ENCODE measurements at regions not wholly inside any gene's neighbourhood (a gene's known extent, or its start where the extent isn't known, plus 50 kb on each side); places are given as distances from the start of the nearest gene placed in this dataset.

GRCh38 chr3:116905334-116905733 is 195.8 kb downstream of the TUSC7 start:
- intact Hi-C loops (cut with DNase I) = no loop called here

GRCh38 chr3:116905794-116906193 is 196.2 kb downstream of the TUSC7 start:
- Histone ChIP-seq H3K27me3 (no peaks in the 10 kb centered on the region), H3K9me3 (no peaks in the 10 kb centered on the region), H3K4me3 (no peak overlapping the region), H3K4me1 (no peaks in the 10 kb centered on the region), H3K27ac (no peak overlapping the region), H3K36me3 (no peaks in the 10 kb centered on the region)
- DNase-seq (ENCODE audit: extremely low spot score in 2 of 2) = no peak
- intact Hi-C loops (cut with DNase I) = no loop called here
- TF ChIP-seq POLR2A (IDR thresholded peaks at IDR 0.05) = no peak
- no peak for TF ChIP-seq POLR2AphosphoS5 (IDR thresholded peaks at IDR 0.05; ENCODE audit: insufficient read depth in 1 of 2, low read depth in 1 of 2)
- TF ChIP-seq CTCF (IDR thresholded peaks at IDR 0.05) = no peak

More at GRCh38 chr3:116905334-116905733, 195.8 kb downstream of the TUSC7 start:
- no peak overlapping the region for H3K27ac ChIP-seq
- TF ChIP-seq POLR2A (IDR thresholded peaks at IDR 0.05) (no peak), POLR2AphosphoS5 (IDR thresholded peaks at IDR 0.05; ENCODE audit: insufficient read depth in 1 of 2, low read depth in 1 of 2) (no peak), CTCF (IDR thresholded peaks at IDR 0.05) (no peak)
- H3K4me1 ChIP-seq = no peaks in the 10 kb centered on the region
- no peaks in the 10 kb centered on the region for H3K36me3 ChIP-seq
- H3K9me3 ChIP-seq = no peaks in the 10 kb centered on the region
- no peaks in the 10 kb centered on the region for H3K27me3 ChIP-seq
- DNase-seq (ENCODE audit: extremely low spot score in 2 of 2) = no peak
- no peak overlapping the region for H3K4me3 ChIP-seq

GRCh38 chr3:116912116-116912515 is 202.5 kb downstream of the TUSC7 start:
- Histone ChIP-seq H3K27ac (no peak overlapping the region), H3K4me1 (no peaks in the 10 kb centered on the region), H3K36me3 (no peaks in the 10 kb centered on the region), H3K9me3 (no peaks in the 10 kb centered on the region), H3K4me3 (no peak overlapping the region), H3K27me3 (no peaks in the 10 kb centered on the region)
- intact Hi-C loops (cut with DNase I) = no loop called here
- DNase-seq (ENCODE audit: extremely low spot score in 2 of 2) = no peak
- TF ChIP-seq POLR2AphosphoS5 (IDR thresholded peaks at IDR 0.05; ENCODE audit: insufficient read depth in 1 of 2, low read depth in 1 of 2) (no peak), CTCF (IDR thresholded peaks at IDR 0.05) (no peak), POLR2A (IDR thresholded peaks at IDR 0.05) (no peak)

- Histone ChIP-seq H3K9me3 (no peaks in the 10 kb centered on the region), H3K4me1 (no peaks in the 10 kb centered on the region), H3K4me3 (no peak overlapping the region), H3K27ac (no peak overlapping the region), H3K36me3 (no peaks in the 10 kb centered on the region), H3K27me3 (no peaks in the 10 kb centered on the region)
- intact Hi-C loops (cut with DNase I) = no loop called here
- no peak for DNase-seq (ENCODE audit: extremely low spot score in 2 of 2)
- TF ChIP-seq POLR2A (IDR thresholded peaks at IDR 0.05) (no peak), CTCF (IDR thresholded peaks at IDR 0.05) (no peak), POLR2AphosphoS5 (IDR thresholded peaks at IDR 0.05; ENCODE audit: insufficient read depth in 1 of 2, low read depth in 1 of 2) (no peak)
Measured at GRCh38 chr3:116914004-116914403, 204.4 kb downstream of the TUSC7 start.

GRCh38 chr3:116916836-116917235 is 207.3 kb downstream of the TUSC7 start:
- Histone ChIP-seq H3K27ac (no peak overlapping the region), H3K36me3 (no peaks in the 10 kb centered on the region), H3K9me3 (no peaks in the 10 kb centered on the region), H3K27me3 (no peaks in the 10 kb centered on the region), H3K4me1 (no peaks in the 10 kb centered on the region), H3K4me3 (no peak overlapping the region)
- no peak for DNase-seq (ENCODE audit: extremely low spot score in 2 of 2)
- TF ChIP-seq POLR2A (IDR thresholded peaks at IDR 0.05) (no peak), CTCF (IDR thresholded peaks at IDR 0.05) (no peak), POLR2AphosphoS5 (IDR thresholded peaks at IDR 0.05; ENCODE audit: insufficient read depth in 1 of 2, low read depth in 1 of 2) (no peak)
- intact Hi-C loops (cut with DNase I) = no loop called here
